HG02759 (cell line): ENCODE measurements at regions not wholly inside any gene's neighbourhood (a gene's known extent, or its start where the extent isn't known, plus 50 kb on each side); places are given as distances from the start of the nearest gene placed in this dataset.

Source experiments
- ATAC-seq: cut with Tn5 transposase; IDR thresholded peaks from one replicate; pipeline ENCODE4 v1.9.1; 2021; ENCODE audit warnings: mild to moderate bottlenecking, moderate library complexity; ENCODE audit not compliant: unreplicated experiment

- ATAC-seq, result no peak
Observed at GRCh38 chr6:48057601-48058000, 53.4 kb downstream of the PTCHD4 start.

GRCh38 chr6:48048451-48049146 lies 62.4 kb downstream of the PTCHD4 start:
- ATAC-seq, result no peak

- ATAC-seq, result no peak
Observed at GRCh38 chr6:48041894-48042293, 69.1 kb downstream of the PTCHD4 start.

- no peak for ATAC-seq
Observed at GRCh38 chr6:48037946-48038345, 73.1 kb downstream of the PTCHD4 start.

GRCh38 chr6:48036316-48036715 lies 74.7 kb downstream of the PTCHD4 start:
- ATAC-seq, result no peak

GRCh38 chr6:48032151-48032550 lies 78.8 kb downstream of the PTCHD4 start:
- ATAC-seq, result no peak

GRCh38 chr6:48031711-48032110 lies 79.3 kb downstream of the PTCHD4 start:
- ATAC-seq, result no peak

GRCh38 chr6:48027704-48028435 lies 83.1 kb downstream of the PTCHD4 start:
- peak; percentile 73 for ATAC-seq

GRCh38 chr6:48024956-48025355 lies 86.0 kb downstream of the PTCHD4 start:
- ATAC-seq, result no peak

- ATAC-seq, result no peak
Observed at GRCh38 chr6:48021904-48022303, 89.1 kb downstream of the PTCHD4 start.

- ATAC-seq, result no peak
Observed at GRCh38 chr6:48016020-48016755, 94.8 kb downstream of the PTCHD4 start.

GRCh38 chr6:47992809-47993208 lies 118.2 kb downstream of the PTCHD4 start:
- no peak for ATAC-seq

- no peak for ATAC-seq
Observed at GRCh38 chr6:47983491-47983890, 127.5 kb downstream of the PTCHD4 start.

- ATAC-seq, result no peak
Observed at GRCh38 chr6:47977314-47977713, 133.7 kb downstream of the PTCHD4 start.

GRCh38 chr6:47974106-47974505 lies 136.9 kb downstream of the PTCHD4 start:
- ATAC-seq, result no peak

GRCh38 chr6:47970826-47971225 lies 140.2 kb downstream of the PTCHD4 start:
- no peak for ATAC-seq

GRCh38 chr6:47967843-47968242 lies 143.2 kb downstream of the PTCHD4 start:
- peak; percentile 74 for ATAC-seq

GRCh38 chr6:47964969-47965368 lies 146.0 kb downstream of the PTCHD4 start:
- no peak for ATAC-seq

GRCh38 chr6:47952640-47953039 lies 158.4 kb downstream of the PTCHD4 start:
- ATAC-seq, result no peak

- no peak for ATAC-seq
Observed at GRCh38 chr6:47944846-47945245, 163.0 kb downstream of the OPN5 start.

- no peak for ATAC-seq
Observed at GRCh38 chr6:47938405-47938804, 156.6 kb downstream of the OPN5 start.

GRCh38 chr6:47936820-47937219 lies 155.0 kb downstream of the OPN5 start:
- no peak for ATAC-seq
